ENCODE measurements at regions not wholly inside any gene's neighbourhood (a gene's known extent, or its start where the extent isn't known, plus 50 kb on each side); places are given as distances from the start of the nearest gene placed in this dataset.

GRCh38 chr13:27327633-27328032 lies 57.0 kb downstream of the RASL11A start:
- no peaks in the 10 kb centered on the region for H3K27me3 ChIP-seq
- H3K9ac ChIP-seq: no peak overlapping the region
- no peak overlapping the region for H3K27ac ChIP-seq
- no peak overlapping the region for H3K4me3 ChIP-seq
- no peak for TF ChIP-seq Cebpa-rat (IDR thresholded peaks at IDR 0.05)
- H4K20me1 ChIP-seq: no peaks in the 10 kb centered on the region
- H3K4me1 ChIP-seq: no peaks in the 10 kb centered on the region
- H3K36me3 ChIP-seq: no peaks in the 10 kb centered on the region
- no peak overlapping the region for H3K4me2 ChIP-seq
- no peaks in the 10 kb centered on the region for H3K9me3 ChIP-seq

GRCh38 chr13:27329210-27329609 lies 58.6 kb downstream of the RASL11A start:
- no peaks in the 10 kb centered on the region for H4K20me1 ChIP-seq
- H3K9me3 ChIP-seq: no peaks in the 10 kb centered on the region
- H3K27me3 ChIP-seq: no peaks in the 10 kb centered on the region
- no peaks in the 10 kb centered on the region for H3K36me3 ChIP-seq
- no peak overlapping the region for H3K4me2 ChIP-seq
- no peak overlapping the region for H3K27ac ChIP-seq
- no peak overlapping the region for H3K9ac ChIP-seq
- no peak for TF ChIP-seq Cebpa-rat (IDR thresholded peaks at IDR 0.05)
- no peak overlapping the region for H3K4me3 ChIP-seq
- no peaks in the 10 kb centered on the region for H3K4me1 ChIP-seq

GRCh38 chr13:27334774-27335435 lies 64.3 kb downstream of the RASL11A start:
- no peaks in the 10 kb centered on the region for H3K27me3 ChIP-seq
- no peak for TF ChIP-seq Cebpa-rat (IDR thresholded peaks at IDR 0.05)
- no peak overlapping the region for H3K4me2 ChIP-seq
- no peaks in the 10 kb centered on the region for H3K4me1 ChIP-seq
- no peak overlapping the region for H3K9ac ChIP-seq
- H3K27ac ChIP-seq: no peak overlapping the region
- H4K20me1 ChIP-seq: no peaks in the 10 kb centered on the region
- no peak overlapping the region for H3K4me3 ChIP-seq
- no peaks in the 10 kb centered on the region for H3K36me3 ChIP-seq
- H3K9me3 ChIP-seq: no peaks in the 10 kb centered on the region

- Histone ChIP-seq H3K4me1 (no peaks in the 10 kb centered on the region), H3K27me3 (no peaks in the 10 kb centered on the region), H3K4me2 (no peak overlapping the region), H3K9me3 (no peaks in the 10 kb centered on the region), H3K36me3 (no peaks in the 10 kb centered on the region), H3K9ac (no peak overlapping the region), H3K27ac (no peak overlapping the region), H4K20me1 (no peaks in the 10 kb centered on the region), H3K4me3 (no peak overlapping the region)
- no peak for TF ChIP-seq Cebpa-rat (IDR thresholded peaks at IDR 0.05)
These were observed 65.5 kb downstream of the RASL11A start for GRCh38 chr13:27336014-27336673.

- no peaks in the 10 kb centered on the region for H3K27me3 ChIP-seq
- no peak for TF ChIP-seq Cebpa-rat (IDR thresholded peaks at IDR 0.05)
- no peaks in the 10 kb centered on the region for H4K20me1 ChIP-seq
- H3K36me3 ChIP-seq: no peaks in the 10 kb centered on the region
- no peak overlapping the region for H3K9ac ChIP-seq
- H3K4me2 ChIP-seq: no peak overlapping the region
- no peaks in the 10 kb centered on the region for H3K4me1 ChIP-seq
- H3K9me3 ChIP-seq: no peaks in the 10 kb centered on the region
- no peak overlapping the region for H3K27ac ChIP-seq
- no peak overlapping the region for H3K4me3 ChIP-seq
These were observed 67.6 kb downstream of the RASL11A start for GRCh38 chr13:27338207-27338606.

- H3K27me3 ChIP-seq: no peaks in the 10 kb centered on the region
- no peak overlapping the region for H3K9ac ChIP-seq
- no peaks in the 10 kb centered on the region for H3K9me3 ChIP-seq
- H3K27ac ChIP-seq: no peak overlapping the region
- H3K36me3 ChIP-seq: no peaks in the 10 kb centered on the region
- no peaks in the 10 kb centered on the region for H3K4me1 ChIP-seq
- no peak for TF ChIP-seq Cebpa-rat (IDR thresholded peaks at IDR 0.05)
- H3K4me3 ChIP-seq: no peak overlapping the region
- no peak overlapping the region for H3K4me2 ChIP-seq
- no peaks in the 10 kb centered on the region for H4K20me1 ChIP-seq
These were observed 68.2 kb downstream of the RASL11A start for GRCh38 chr13:27338816-27339215.

GRCh38 chr13:27339299-27339698 lies 68.7 kb downstream of the RASL11A start:
- Histone ChIP-seq H3K4me1 (no peaks in the 10 kb centered on the region), H3K27me3 (no peaks in the 10 kb centered on the region), H3K9ac (no peak overlapping the region), H3K4me3 (no peak overlapping the region), H3K36me3 (no peaks in the 10 kb centered on the region), H3K9me3 (no peaks in the 10 kb centered on the region), H4K20me1 (no peaks in the 10 kb centered on the region), H3K27ac (no peak overlapping the region), H3K4me2 (no peak overlapping the region)
- TF ChIP-seq Cebpa-rat (IDR thresholded peaks at IDR 0.05): no peak

GRCh38 chr13:27341616-27342015 lies 71.0 kb downstream of the RASL11A start:
- H3K4me1 ChIP-seq: no peaks in the 10 kb centered on the region
- H3K4me2 ChIP-seq: no peak overlapping the region

GRCh38 chr13:27347211-27347772 lies 76.7 kb downstream of the RASL11A start:
- TF ChIP-seq Cebpa-rat (IDR thresholded peaks at IDR 0.05): no peak
- Histone ChIP-seq H3K4me2 (no peak overlapping the region), H4K20me1 (no peaks in the 10 kb centered on the region), H3K4me3 (no peak overlapping the region), H3K27ac (no peak overlapping the region), H3K36me3 (no peaks in the 10 kb centered on the region), H3K27me3 (no peaks in the 10 kb centered on the region), H3K9ac (no peak overlapping the region), H3K9me3 (peaks cover 12% of the 10 kb centered on the region), H3K4me1 (no peaks in the 10 kb centered on the region)

More at GRCh38 chr13:27341616-27342015, 71.0 kb downstream of the RASL11A start:
- no peaks in the 10 kb centered on the region for H3K9me3 ChIP-seq
- no peak overlapping the region for H3K27ac ChIP-seq
- no peaks in the 10 kb centered on the region for H3K27me3 ChIP-seq
- H3K9ac ChIP-seq: no peak overlapping the region
- no peaks in the 10 kb centered on the region for H3K36me3 ChIP-seq
- no peaks in the 10 kb centered on the region for H4K20me1 ChIP-seq
- no peak for TF ChIP-seq Cebpa-rat (IDR thresholded peaks at IDR 0.05)
- no peak overlapping the region for H3K4me3 ChIP-seq

GRCh38 chr13:27348461-27348860 lies 76.0 kb upstream of the GTF3A start:
- no peak for TF ChIP-seq Cebpa-rat (IDR thresholded peaks at IDR 0.05)
- no peak overlapping the region for H3K4me3 ChIP-seq

More at GRCh38 chr13:27348461-27348860, 76.0 kb upstream of the GTF3A start:
- Histone ChIP-seq H3K27me3 (no peaks in the 10 kb centered on the region), H3K9me3 (peaks cover 12% of the 10 kb centered on the region), H3K4me1 (no peaks in the 10 kb centered on the region), H4K20me1 (no peaks in the 10 kb centered on the region), H3K9ac (no peak overlapping the region), H3K36me3 (no peaks in the 10 kb centered on the region), H3K27ac (no peak overlapping the region), H3K4me2 (no peak overlapping the region)
